ENCODE measurements at regions not wholly inside any gene's neighbourhood (a gene's known extent, or its start where the extent isn't known, plus 50 kb on each side); places are given as distances from the start of the nearest gene placed in this dataset.

- TF ChIP-seq CTCF (conservative IDR thresholded peaks at IDR 0.05; ENCODE audit: low read depth, low read length) (no peak), EZH2 (IDR thresholded peaks at IDR 0.05; ENCODE audit: low read length, unreplicated experiment) (no peak), EZH2phosphoT487 (IDR thresholded peaks at IDR 0.05; ENCODE audit: borderline replicate concordance, low read length) (no peak)
These were observed 984.1 kb upstream of the GBE1 start for GRCh38 chr3:82745544-82745943.

Data from PC-3 (cell line).